GM06990 (cell line): ENCODE measurements at regions not wholly inside any gene's neighbourhood (a gene's known extent, or its start where the extent isn't known, plus 50 kb on each side); places are given as distances from the start of the nearest gene placed in this dataset.

ENCODE experiments used
- DNase-seq: peaks from one replicate; pipeline ENCODE4 v3.0.0-alpha.2; 2011; ENCODE audit not compliant: insufficient read length; ENCODE audit errors: extremely low read depth
- H3K27me3 ChIP-seq: replicated peaks from 2 replicates; pipeline ENCODE4 v1.6.0; 2011; ENCODE audit warnings: low read length; ENCODE audit not compliant: control insufficient read depth, insufficient read depth
- H3K36me3 ChIP-seq: 2 replicates; pipeline ENCODE4 v1.5.1; 2011; ENCODE audit warnings: low read length; ENCODE audit not compliant: control insufficient read depth, insufficient read depth
- H3K4me3 ChIP-seq: replicated peaks from 2 replicates; pipeline ENCODE4 v1.5.1; 2011; ENCODE audit warnings: low read depth, mild to moderate bottlenecking, control low read depth, low read length
- TF ChIP-seq, protein P1 (sequence below): IDR thresholded peaks from 2 replicates; pipeline ENCODE4 v1.5.1; 2011; ENCODE audit warnings: low read length, control low read depth, mild to moderate bottlenecking, inconsistent platforms; ENCODE audit not compliant: insufficient read depth, poor library complexity, severe bottlenecking

DNA sequence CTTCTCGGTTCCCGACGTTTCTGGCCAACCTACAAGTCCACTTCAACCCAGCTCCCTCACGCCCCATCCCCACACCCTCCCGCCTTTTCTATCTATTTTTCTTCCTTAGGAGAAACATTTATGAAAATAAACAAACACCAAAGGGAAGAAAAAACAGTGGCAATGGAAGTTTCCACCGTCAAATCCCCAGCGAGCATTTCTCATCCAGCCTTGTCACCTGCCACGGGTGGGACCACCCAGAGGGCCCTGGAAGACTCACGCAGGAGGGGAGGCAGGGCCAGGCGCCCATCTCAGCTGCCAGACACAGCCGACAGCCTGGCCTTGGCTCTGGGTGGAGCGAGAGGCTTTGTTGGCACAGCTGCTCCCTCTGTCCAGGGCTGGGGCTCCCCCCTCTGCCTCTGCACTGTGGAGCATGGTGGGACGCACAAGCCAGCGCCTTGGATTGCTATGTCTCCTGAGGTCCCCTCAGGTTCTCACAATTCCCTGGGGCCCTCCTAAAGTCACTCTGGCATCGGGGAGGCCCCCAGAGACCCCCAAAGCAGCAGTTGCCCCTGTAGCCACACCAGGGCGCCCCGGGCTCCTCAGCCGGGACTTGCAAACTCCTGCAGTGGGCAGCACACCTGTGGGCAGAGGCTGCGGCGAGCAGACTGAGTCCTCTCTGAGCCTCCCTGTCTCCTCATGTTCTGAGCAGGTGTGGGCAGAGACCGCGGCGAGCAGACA is 395.7 kb upstream of the SALL3 start:
- TF ChIP-seq, protein P1, sequence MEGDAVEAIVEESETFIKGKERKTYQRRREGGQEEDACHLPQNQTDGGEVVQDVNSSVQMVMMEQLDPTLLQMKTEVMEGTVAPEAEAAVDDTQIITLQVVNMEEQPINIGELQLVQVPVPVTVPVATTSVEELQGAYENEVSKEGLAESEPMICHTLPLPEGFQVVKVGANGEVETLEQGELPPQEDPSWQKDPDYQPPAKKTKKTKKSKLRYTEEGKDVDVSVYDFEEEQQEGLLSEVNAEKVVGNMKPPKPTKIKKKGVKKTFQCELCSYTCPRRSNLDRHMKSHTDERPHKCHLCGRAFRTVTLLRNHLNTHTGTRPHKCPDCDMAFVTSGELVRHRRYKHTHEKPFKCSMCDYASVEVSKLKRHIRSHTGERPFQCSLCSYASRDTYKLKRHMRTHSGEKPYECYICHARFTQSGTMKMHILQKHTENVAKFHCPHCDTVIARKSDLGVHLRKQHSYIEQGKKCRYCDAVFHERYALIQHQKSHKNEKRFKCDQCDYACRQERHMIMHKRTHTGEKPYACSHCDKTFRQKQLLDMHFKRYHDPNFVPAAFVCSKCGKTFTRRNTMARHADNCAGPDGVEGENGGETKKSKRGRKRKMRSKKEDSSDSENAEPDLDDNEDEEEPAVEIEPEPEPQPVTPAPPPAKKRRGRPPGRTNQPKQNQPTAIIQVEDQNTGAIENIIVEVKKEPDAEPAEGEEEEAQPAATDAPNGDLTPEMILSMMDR = no peak
- Histone ChIP-seq H3K4me3 (no peak overlapping the region), H3K36me3 (no peaks in the 10 kb centered on the region), H3K27me3 (no peaks in the 10 kb centered on the region)
- DNase-seq = no peak

DNA sequence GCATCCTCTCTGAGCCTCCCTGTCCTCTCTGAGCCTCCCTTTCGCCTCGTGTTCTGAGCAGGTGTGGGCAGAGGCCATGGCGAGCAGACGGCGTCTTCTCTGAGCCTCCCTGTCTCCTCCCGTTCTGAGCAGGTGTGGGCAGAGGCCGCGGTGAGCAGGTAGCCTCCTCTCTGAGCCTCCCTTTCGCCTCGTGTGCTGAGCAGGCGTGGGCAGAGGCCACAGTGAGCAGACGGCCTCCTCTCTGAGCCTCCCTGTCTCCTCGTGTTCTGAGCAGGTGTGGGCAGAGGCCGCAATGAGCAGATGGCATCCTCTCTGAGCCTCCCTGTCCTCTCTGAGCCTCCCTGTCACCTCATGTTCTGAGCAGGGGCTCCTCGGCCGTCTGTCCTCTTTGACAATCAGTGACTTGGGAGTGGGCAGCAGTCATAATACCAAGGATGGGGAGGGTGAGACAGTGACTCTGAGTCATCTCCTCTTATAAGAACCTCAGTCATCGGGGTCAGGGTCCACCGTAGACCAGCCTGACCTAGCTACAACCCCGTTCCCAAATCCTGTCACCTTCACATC is 395.1 kb upstream of the SALL3 start:
- Histone ChIP-seq H3K36me3 (no peaks in the 10 kb centered on the region), H3K4me3 (no peak overlapping the region), H3K27me3 (no peaks in the 10 kb centered on the region)
- DNase-seq = no peak
- TF ChIP-seq, protein P1 = no peak

DNA sequence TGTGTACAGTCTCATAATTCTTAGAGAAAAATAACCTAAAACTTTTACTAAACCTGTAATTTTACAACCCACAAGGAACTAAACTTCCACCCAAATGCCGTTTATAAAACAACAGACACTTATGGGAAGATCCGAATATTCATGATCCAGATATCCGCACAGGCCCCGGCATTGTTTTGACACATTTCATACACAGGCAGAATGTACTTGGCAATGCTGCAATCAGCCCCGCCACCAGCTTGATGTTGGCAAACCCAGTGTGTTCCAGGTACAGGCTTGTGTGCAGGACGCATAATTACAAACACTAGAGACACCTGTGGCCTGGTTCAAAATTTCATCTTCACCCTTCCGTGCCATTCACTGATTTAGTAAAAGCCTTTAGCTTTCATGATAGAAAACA is 393.0 kb upstream of the SALL3 start:
- no peaks in the 10 kb centered on the region for H3K27me3 ChIP-seq
- no peak for DNase-seq
- H3K4me3 ChIP-seq = no peak overlapping the region
- TF ChIP-seq, protein P1 = no peak
- no peaks in the 10 kb centered on the region for H3K36me3 ChIP-seq

DNA sequence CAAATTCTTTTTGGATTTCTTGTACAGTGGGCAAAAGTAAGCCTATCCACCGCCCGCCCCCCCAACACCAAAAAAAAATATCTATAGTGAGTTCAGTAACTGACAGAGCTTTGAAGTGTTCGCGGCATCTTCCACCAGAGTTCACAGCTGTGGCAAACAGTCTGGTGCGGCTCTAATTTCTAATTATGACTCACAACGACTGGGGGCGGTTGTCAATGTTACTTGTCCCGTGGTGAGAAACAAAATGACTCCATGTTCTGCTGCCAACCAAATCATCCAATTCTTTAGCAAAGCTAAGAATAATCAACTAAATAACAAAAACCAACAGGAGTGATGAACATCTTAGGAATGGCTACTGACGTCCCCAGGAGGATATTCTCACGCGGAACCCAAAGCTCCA is 392.5 kb upstream of the SALL3 start:
- TF ChIP-seq, protein P1 = no peak
- H3K27me3 ChIP-seq = no peaks in the 10 kb centered on the region
- no peaks in the 10 kb centered on the region for H3K36me3 ChIP-seq
- H3K4me3 ChIP-seq = no peak overlapping the region
- no peak for DNase-seq

DNA sequence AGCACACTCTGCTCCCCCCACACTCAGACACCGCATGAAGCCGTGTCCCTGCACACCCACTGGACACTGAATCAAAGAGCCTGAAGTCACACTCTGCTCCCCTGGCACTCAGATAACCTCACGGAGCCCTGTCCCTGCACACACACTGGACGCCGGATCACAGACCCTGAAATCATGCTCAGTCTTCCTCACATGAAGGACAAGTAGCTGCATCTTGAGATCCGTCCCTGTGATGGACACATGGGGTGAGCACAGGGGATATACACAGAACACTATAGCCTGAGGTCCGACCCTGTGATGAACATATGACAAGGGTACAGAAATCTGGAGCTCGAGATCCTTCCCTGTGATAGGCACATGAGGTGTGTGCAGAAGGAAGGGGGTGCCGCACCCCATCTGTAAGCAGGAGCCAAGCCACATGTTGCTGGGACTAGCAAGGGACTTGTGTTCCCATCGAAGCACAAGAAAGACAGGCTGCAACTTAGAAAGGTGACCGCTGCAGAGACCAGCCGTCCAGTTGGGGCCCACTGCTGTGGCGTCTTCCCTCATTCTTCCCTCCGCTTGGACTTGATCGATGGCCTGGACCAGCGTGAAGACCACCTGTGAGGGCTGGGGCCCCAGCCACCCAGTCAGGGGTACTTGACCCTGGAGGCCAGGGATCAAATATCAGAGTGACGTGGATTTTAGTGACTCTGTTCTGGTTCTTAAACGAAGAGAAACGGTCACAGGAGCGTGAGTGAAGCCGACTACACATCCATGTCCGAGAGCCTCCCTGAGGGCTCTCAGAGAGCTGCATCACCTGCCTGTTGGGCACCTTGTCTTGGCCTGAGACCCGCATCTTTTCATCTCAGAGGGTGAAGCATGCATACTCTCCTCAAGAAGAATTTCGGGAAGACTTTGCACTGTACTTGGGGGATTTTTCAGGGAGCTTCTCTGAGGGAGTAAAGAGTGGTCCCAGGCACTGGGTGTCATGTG is 391.7 kb upstream of the SALL3 start:
- no peaks in the 10 kb centered on the region for H3K27me3 ChIP-seq
- no peaks in the 10 kb centered on the region for H3K36me3 ChIP-seq
- no peak for DNase-seq
- H3K4me3 ChIP-seq = no peak overlapping the region
- TF ChIP-seq, protein P1 = no peak
